ENCODE measurements at regions not wholly inside any gene's neighbourhood (a gene's known extent, or its start where the extent isn't known, plus 50 kb on each side); places are given as distances from the start of the nearest gene placed in this dataset.

DNA sequence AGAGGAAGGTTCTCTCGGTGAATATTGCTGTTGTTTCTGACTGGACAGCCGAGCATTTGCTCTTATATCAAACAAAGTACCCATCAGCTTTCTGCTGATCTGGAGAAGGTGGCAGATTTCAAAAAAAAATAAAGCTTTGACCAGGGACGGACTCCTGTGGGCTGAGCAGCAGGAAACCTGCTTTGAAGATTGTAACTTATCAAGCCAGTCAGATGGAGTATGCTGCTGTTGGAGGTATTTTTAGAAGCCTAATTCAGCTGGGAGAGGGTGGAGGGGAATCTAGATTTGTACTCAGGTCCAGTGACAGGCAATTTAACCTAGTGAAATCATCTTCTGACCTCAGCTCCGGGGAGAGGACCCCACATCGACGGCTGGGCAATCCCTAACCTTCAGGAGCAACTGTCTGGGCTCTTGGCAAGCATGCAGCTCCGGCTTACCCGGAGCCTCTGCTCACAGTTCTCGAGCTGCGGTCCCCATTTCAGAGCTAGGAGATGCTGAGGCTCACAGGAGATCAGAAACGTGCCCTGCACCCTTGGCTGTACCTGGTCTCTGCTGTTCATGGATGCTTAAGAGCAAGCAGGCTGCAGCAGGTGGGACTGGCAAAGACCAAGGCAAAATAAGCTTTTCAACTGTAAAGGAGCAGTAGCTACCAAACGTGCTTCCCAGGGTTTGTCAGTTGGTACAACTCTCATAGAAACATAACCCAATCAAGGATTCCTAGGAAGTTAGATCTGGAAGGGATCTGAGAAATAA, 89.3 kb upstream of the ST8SIA2 start:
- TF ChIP-seq SP1 (IDR thresholded peaks at IDR 0.05; ENCODE audit: low read depth), result no peak
- TF ChIP-seq EZH2 (IDR thresholded peaks at IDR 0.05), result no peak
- no peak for TF ChIP-seq EGR1 (IDR thresholded peaks at IDR 0.05; ENCODE audit: low read depth)
- TF ChIP-seq CTCF (IDR thresholded peaks at IDR 0.05 in 2 of 3, conservative IDR thresholded peaks at IDR 0.05 in 1 of 3; ENCODE audit: borderline replicate concordance in 1 of 3, insufficient read depth in 1 of 3, low read depth in 2 of 3, low read length in 2 of 3), result no peak
- TF ChIP-seq CBX3 (IDR thresholded peaks at IDR 0.05; ENCODE audit: low read depth), result no peak
- TF ChIP-seq RAD21 (IDR thresholded peaks at IDR 0.05; ENCODE audit: low read depth), result no peak
- no peak for TF ChIP-seq MAX (IDR thresholded peaks at IDR 0.05)
- TF ChIP-seq POLR2A (IDR thresholded peaks at IDR 0.05; ENCODE audit: borderline replicate concordance, extremely low read depth, insufficient read depth, insufficient read length), result no peak
- no peak for TF ChIP-seq JUND (IDR thresholded peaks at IDR 0.05)

Data from HCT116 (cell line).